Calu3 (cell line): ENCODE measurements at regions not wholly inside any gene's neighbourhood (a gene's known extent, or its start where the extent isn't known, plus 50 kb on each side); places are given as distances from the start of the nearest gene placed in this dataset.

ENCODE experiments used
- BruUV-seq: library from RNA; stranded (reverse); fragments of 400-500 nt; replicated peaks from 2 replicates; lab custom pipeline; 2021; lab: Mats Ljungman, UMichigan
- CTCF ChIA-PET: fragments of 300-600 bp; sonication (Branson Sonifier 250); formaldehyde crosslinking; loops from one replicate; lab custom pipeline; 2022; ENCODE audit warnings: antibody characterized with exemption; lab: Charles Lee
- DNase-seq: peaks from one replicate; pipeline ENCODE4 v3.0.0; 2022
- H3K27ac Mint-ChIP-seq: one replicate; pipeline ENCODE4 v1.8.0; 2022; ENCODE audit warnings: mixed read lengths; ENCODE audit not compliant: unreplicated experiment
- H3K27me3 Mint-ChIP-seq: one replicate; pipeline ENCODE4 v1.8.0; 2022; ENCODE audit warnings: mixed read lengths; ENCODE audit not compliant: unreplicated experiment
- H3K36me3 Mint-ChIP-seq: one replicate; pipeline ENCODE4 v1.8.0; 2022; ENCODE audit warnings: mild to moderate bottlenecking, moderate library complexity, mixed read lengths; ENCODE audit not compliant: insufficient read depth, unreplicated experiment
- H3K4me1 Mint-ChIP-seq: one replicate; pipeline ENCODE4 v1.8.0; 2022; ENCODE audit warnings: mild to moderate bottlenecking, low read depth, mixed read lengths; ENCODE audit not compliant: unreplicated experiment
- H3K4me3 Mint-ChIP-seq: one replicate; pipeline ENCODE4 v1.8.0; 2022; ENCODE audit warnings: mild to moderate bottlenecking, low read depth, moderate library complexity, mixed read lengths; ENCODE audit not compliant: unreplicated experiment
- H3K9me3 Mint-ChIP-seq: one replicate; pipeline ENCODE4 v1.8.0; 2022; ENCODE audit warnings: low read depth, mixed read lengths; ENCODE audit not compliant: unreplicated experiment
- intact Hi-C: fragments of 100-400 bp; cut with micrococcal nuclease; formaldehyde crosslinking; loops from one replicate; pipeline ENCODE4 v1.10.0; 2022; ENCODE audit not compliant: unreplicated experiment
- TF ChIP-seq, protein P1 (sequence below): fragments of 200-600 bp; IDR thresholded peaks from one replicate; pipeline ENCODE4 v1.8.0; 2022; ENCODE audit warnings: antibody characterized with exemption; ENCODE audit not compliant: unreplicated experiment

DNA sequence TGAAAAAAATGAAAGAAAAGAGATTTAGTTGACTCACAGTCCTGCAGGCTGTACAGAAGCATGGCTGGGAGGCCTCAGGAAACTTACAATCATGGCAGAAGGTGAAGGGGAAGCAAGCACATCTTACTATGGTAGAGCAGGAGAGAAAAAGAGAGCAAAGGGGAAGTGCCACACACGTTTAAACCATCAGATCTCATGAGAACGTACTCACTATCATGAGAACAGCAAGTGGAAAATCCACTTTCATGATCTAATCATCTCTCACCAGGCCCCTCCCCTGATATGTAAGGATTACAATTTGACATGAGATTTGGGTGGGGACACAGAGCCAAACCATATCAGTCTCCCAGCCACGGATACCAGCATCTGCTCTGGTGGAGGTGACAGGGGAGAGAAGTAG, 50.8 kb upstream of the CPOX start:
- H3K27ac Mint-ChIP-seq: no peak overlapping the region
- intact Hi-C loops: no loop called here
- no peaks in the 10 kb centered on the region for H3K36me3 Mint-ChIP-seq
- DNase-seq: no peak
- CTCF ChIA-PET: no interaction called here
- BruUV-seq: no TSS peak
- peaks cover 3% of the 10 kb centered on the region for H3K9me3 Mint-ChIP-seq
- TF ChIP-seq, protein P1, sequence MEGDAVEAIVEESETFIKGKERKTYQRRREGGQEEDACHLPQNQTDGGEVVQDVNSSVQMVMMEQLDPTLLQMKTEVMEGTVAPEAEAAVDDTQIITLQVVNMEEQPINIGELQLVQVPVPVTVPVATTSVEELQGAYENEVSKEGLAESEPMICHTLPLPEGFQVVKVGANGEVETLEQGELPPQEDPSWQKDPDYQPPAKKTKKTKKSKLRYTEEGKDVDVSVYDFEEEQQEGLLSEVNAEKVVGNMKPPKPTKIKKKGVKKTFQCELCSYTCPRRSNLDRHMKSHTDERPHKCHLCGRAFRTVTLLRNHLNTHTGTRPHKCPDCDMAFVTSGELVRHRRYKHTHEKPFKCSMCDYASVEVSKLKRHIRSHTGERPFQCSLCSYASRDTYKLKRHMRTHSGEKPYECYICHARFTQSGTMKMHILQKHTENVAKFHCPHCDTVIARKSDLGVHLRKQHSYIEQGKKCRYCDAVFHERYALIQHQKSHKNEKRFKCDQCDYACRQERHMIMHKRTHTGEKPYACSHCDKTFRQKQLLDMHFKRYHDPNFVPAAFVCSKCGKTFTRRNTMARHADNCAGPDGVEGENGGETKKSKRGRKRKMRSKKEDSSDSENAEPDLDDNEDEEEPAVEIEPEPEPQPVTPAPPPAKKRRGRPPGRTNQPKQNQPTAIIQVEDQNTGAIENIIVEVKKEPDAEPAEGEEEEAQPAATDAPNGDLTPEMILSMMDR: no peak
- no peaks in the 10 kb centered on the region for H3K27me3 Mint-ChIP-seq
- H3K4me3 Mint-ChIP-seq: no peak overlapping the region
- no peaks in the 10 kb centered on the region for H3K4me1 Mint-ChIP-seq

DNA sequence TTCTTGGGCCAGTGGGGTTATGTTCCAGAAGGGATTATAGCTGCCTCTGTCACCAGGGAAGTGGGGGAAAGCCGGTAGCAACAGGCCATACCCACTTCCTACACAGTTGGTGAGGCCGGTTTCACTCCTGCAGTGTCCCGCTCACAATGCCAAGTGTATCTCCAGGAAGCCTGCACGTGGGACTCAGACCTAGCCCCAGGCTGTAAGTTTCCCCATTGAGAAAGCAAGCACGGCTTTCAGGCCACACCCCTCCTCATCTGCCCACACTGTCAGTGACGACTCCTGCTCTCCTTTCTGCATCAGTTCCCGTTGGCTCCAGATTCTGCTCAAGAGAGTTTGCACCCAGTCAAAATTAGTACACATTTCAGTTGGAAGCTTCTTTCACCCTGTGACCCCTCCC, 51.6 kb upstream of the CPOX start:
- Mint-ChIP-seq H3K4me3 (no peak overlapping the region), H3K27ac (no peak overlapping the region), H3K27me3 (no peaks in the 10 kb centered on the region), H3K9me3 (peaks cover 2% of the 10 kb centered on the region), H3K36me3 (no peaks in the 10 kb centered on the region), H3K4me1 (no peaks in the 10 kb centered on the region)
- CTCF ChIA-PET: no interaction called here
- intact Hi-C loops: no loop called here
- DNase-seq: no peak
- TF ChIP-seq, protein P1: no peak
- BruUV-seq: no TSS peak

DNA sequence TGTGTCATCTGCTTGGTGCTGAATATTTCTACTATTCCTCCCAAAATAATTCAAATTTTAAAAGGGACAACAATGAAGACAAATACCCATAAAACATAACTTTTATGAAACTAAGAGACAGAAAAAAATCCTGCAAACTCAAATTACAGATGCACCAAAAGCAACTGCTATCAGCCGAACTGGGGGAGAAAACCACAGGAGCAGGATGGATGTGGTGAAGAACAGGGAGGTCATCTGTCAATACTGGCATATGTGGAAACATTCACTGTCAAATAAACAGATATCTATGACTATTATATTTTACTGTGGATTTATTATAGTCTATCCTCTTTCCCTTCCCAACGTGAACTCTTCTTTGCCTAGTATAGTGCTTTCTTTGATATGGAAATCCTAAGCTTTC, 53.3 kb upstream of the CPOX start:
- no peaks in the 10 kb centered on the region for H3K27me3 Mint-ChIP-seq
- no peaks in the 10 kb centered on the region for H3K4me1 Mint-ChIP-seq
- H3K36me3 Mint-ChIP-seq: no peaks in the 10 kb centered on the region
- DNase-seq: no peak
- no TSS peak for BruUV-seq
- no peaks in the 10 kb centered on the region for H3K9me3 Mint-ChIP-seq
- CTCF ChIA-PET: no interaction called here
- H3K4me3 Mint-ChIP-seq: no peak overlapping the region
- H3K27ac Mint-ChIP-seq: no peak overlapping the region
- intact Hi-C loops: no loop called here
- TF ChIP-seq, protein P1: no peak

DNA sequence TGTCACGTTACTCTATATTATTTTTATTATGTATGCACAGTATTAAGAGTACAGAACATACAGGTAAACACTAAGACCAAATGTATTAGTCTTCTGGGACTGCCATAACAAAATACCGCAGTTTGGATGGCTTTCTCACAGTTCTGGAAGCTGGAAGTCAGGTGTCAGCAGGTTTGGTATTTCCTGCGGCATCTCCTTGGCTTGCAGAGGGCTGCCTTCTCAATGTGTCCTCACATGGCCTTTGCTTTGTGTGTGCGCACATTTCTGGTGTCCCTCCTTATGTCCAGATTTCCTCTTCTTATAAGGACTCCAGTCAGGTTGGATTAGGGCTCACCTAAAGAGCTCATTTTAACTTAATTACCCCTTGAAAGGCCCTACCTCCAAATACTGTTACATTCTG, 53.8 kb upstream of the CPOX start:
- TF ChIP-seq, protein P1: no peak
- H3K27ac Mint-ChIP-seq: no peak overlapping the region
- no peak overlapping the region for H3K4me3 Mint-ChIP-seq
- no peak for DNase-seq
- BruUV-seq: no TSS peak
- intact Hi-C loops: no loop called here
- CTCF ChIA-PET: no interaction called here
- H3K4me1 Mint-ChIP-seq: no peaks in the 10 kb centered on the region
- no peaks in the 10 kb centered on the region for H3K9me3 Mint-ChIP-seq
- no peaks in the 10 kb centered on the region for H3K27me3 Mint-ChIP-seq
- H3K36me3 Mint-ChIP-seq: no peaks in the 10 kb centered on the region
